ENCODE measurements at regions not wholly inside any gene's neighbourhood (a gene's known extent, or its start where the extent isn't known, plus 50 kb on each side); places are given as distances from the start of the nearest gene placed in this dataset.

GRCh38 chr20:57909763-57910331 lies 200.0 kb upstream of the PMEPA1 start:
- ChIA-PET POLR2A (ENCODE audit: unreplicated experiment) (no interaction called here), CTCF (no interaction called here)
- Histone ChIP-seq H3K27ac (ENCODE audit: low read length) (no peak overlapping the region), H3K4me3 (ENCODE audit: low read length) (no peak overlapping the region), H4K20me1 (ENCODE audit: low read length) (no peaks in the 10 kb centered on the region), H3K79me2 (ENCODE audit: low read length) (no peaks in the 10 kb centered on the region), H3F3A (ENCODE audit: low read length, unreplicated experiment) (no peaks in the 10 kb centered on the region), H3K27me3 (ENCODE audit: low read length) (no peaks in the 10 kb centered on the region), H3K4me1 (ENCODE audit: insufficient read depth, low read length) (no peaks in the 10 kb centered on the region), H3K4me2 (ENCODE audit: low read length) (no peak overlapping the region), H2AFZ (ENCODE audit: low read length) (no peak overlapping the region), H3K9me2 (replicated peaks; ENCODE audit: low read length) (no peaks in the 10 kb centered on the region), H3K9ac (ENCODE audit: low read length) (no peak overlapping the region), H3K9me3 (ENCODE audit: low read length) (no peaks in the 10 kb centered on the region), H3K36me3 (ENCODE audit: low read depth, low read length) (no peaks in the 10 kb centered on the region)
- TF ChIP-seq EZH2 (IDR thresholded peaks at IDR 0.05; ENCODE audit: low read length, unreplicated experiment), result no peak
- TF ChIP-seq CTCF (conservative IDR thresholded peaks at IDR 0.05; ENCODE audit: low read depth, low read length), result no peak
- TF ChIP-seq EZH2phosphoT487 (IDR thresholded peaks at IDR 0.05; ENCODE audit: borderline replicate concordance, low read length), result no peak
- DNase-seq, result no peak
- ATAC-seq, result no peak
- BruUV-seq (replicated peaks), result no TSS peak
- intact Hi-C loops (cut with micrococcal nuclease), result no loop called here

- H4K20me1 ChIP-seq (ENCODE audit: low read length), result no peaks in the 10 kb centered on the region
- intact Hi-C loops (cut with micrococcal nuclease), result no loop called here
- H3K4me3 ChIP-seq (ENCODE audit: low read length), result no peak overlapping the region
- POLR2A ChIA-PET (ENCODE audit: unreplicated experiment), result no interaction called here
- DNase-seq, result no peak
- H3K9ac ChIP-seq (ENCODE audit: low read length), result no peak overlapping the region
- TF ChIP-seq EZH2phosphoT487 (IDR thresholded peaks at IDR 0.05; ENCODE audit: borderline replicate concordance, low read length) (no peak), EZH2 (IDR thresholded peaks at IDR 0.05; ENCODE audit: low read length, unreplicated experiment) (no peak), CTCF (conservative IDR thresholded peaks at IDR 0.05; ENCODE audit: low read depth, low read length) (no peak)
- ATAC-seq, result no peak
- H3F3A ChIP-seq (ENCODE audit: low read length, unreplicated experiment), result no peaks in the 10 kb centered on the region
- no peaks in the 10 kb centered on the region for H3K9me3 ChIP-seq (ENCODE audit: low read length)
- H2AFZ ChIP-seq (ENCODE audit: low read length), result no peak overlapping the region
- BruUV-seq (replicated peaks), result no TSS peak
- no peaks in the 10 kb centered on the region for H3K79me2 ChIP-seq (ENCODE audit: low read length)
- H3K36me3 ChIP-seq (ENCODE audit: low read depth, low read length), result no peaks in the 10 kb centered on the region
- H3K27ac ChIP-seq (ENCODE audit: low read length), result no peak overlapping the region
- no peaks in the 10 kb centered on the region for H3K27me3 ChIP-seq (ENCODE audit: low read length)
- no peaks in the 10 kb centered on the region for H3K4me1 ChIP-seq (ENCODE audit: insufficient read depth, low read length)
- H3K9me2 ChIP-seq (replicated peaks; ENCODE audit: low read length), result 0 out of 2 replicates have a peak, but pooled peaks cover 3% of the 10 kb centered on the region
- no peak overlapping the region for H3K4me2 ChIP-seq (ENCODE audit: low read length)
- CTCF ChIA-PET, result no interaction called here
These were observed 199.2 kb upstream of the PMEPA1 start for GRCh38 chr20:57908704-57909630.

- Histone ChIP-seq H3K9me3 (ENCODE audit: low read length) (no peaks in the 10 kb centered on the region), H3K9me2 (replicated peaks; ENCODE audit: low read length) (0 out of 2 replicates have a peak, but pooled peaks cover 3% of the 10 kb centered on the region), H3F3A (ENCODE audit: low read length, unreplicated experiment) (no peaks in the 10 kb centered on the region), H3K4me3 (ENCODE audit: low read length) (no peak overlapping the region), H3K36me3 (ENCODE audit: low read depth, low read length) (no peaks in the 10 kb centered on the region), H2AFZ (ENCODE audit: low read length) (no peak overlapping the region), H4K20me1 (ENCODE audit: low read length) (no peaks in the 10 kb centered on the region), H3K27me3 (ENCODE audit: low read length) (no peaks in the 10 kb centered on the region), H3K27ac (ENCODE audit: low read length) (no peak overlapping the region), H3K9ac (ENCODE audit: low read length) (no peak overlapping the region), H3K4me2 (ENCODE audit: low read length) (no peak overlapping the region), H3K4me1 (ENCODE audit: insufficient read depth, low read length) (peaks cover under 1% of the 10 kb centered on the region; the same call in 1 of the 2 replicates), H3K79me2 (ENCODE audit: low read length) (no peaks in the 10 kb centered on the region)
- TF ChIP-seq EZH2phosphoT487 (IDR thresholded peaks at IDR 0.05; ENCODE audit: borderline replicate concordance, low read length), result no peak
- TF ChIP-seq EZH2 (IDR thresholded peaks at IDR 0.05; ENCODE audit: low read length, unreplicated experiment), result no peak
- no peak for TF ChIP-seq CTCF (conservative IDR thresholded peaks at IDR 0.05; ENCODE audit: low read depth, low read length)
- CTCF ChIA-PET, result no interaction called here
- no TSS peak for BruUV-seq (replicated peaks)
- intact Hi-C loops (cut with micrococcal nuclease), result no loop called here
- POLR2A ChIA-PET (ENCODE audit: unreplicated experiment), result no interaction called here
- DNase-seq (no peak), ATAC-seq (no peak)
These were observed 198.4 kb upstream of the PMEPA1 start for GRCh38 chr20:57908226-57908625.
